PC-3 (cell line): ENCODE measurements at regions not wholly inside any gene's neighbourhood (a gene's known extent, or its start where the extent isn't known, plus 50 kb on each side); places are given as distances from the start of the nearest gene placed in this dataset.

Experiments
- ATAC-seq: fragments of 200-7000 bp; cut with Tn5 transposase; 2 replicates; pipeline ENCODE4 v1.9.1; 2020; ENCODE audit warnings: mild to moderate bottlenecking, moderate library complexity
- BruUV-seq: library from RNA; stranded (reverse); fragments of 400-500 nt; replicated peaks from 2 replicates; lab custom pipeline; 2021; lab: Mats Ljungman, UMichigan
- CTCF ChIA-PET: fragments of 300-600 bp; sonication (Branson Sonifier 250); formaldehyde crosslinking; loops from one replicate; lab custom pipeline; 2022; ENCODE audit warnings: antibody characterized with exemption; lab: Charles Lee
- POLR2A ChIA-PET: fragments of 300-600 bp; sonication (Branson Sonifier 250); formaldehyde crosslinking; loops from one replicate; lab custom pipeline; 2022; ENCODE audit warnings: antibody characterized with exemption; ENCODE audit not compliant: unreplicated experiment; lab: Charles Lee
- DNase-seq: peaks from one replicate; pipeline ENCODE4 v3.0.0-alpha.2; 2015
- H2AFZ ChIP-seq: fragments of 300-600 bp; sonication (generic); 2 replicates; pipeline ENCODE4 v1.6.0; 2016; ENCODE audit warnings: antibody characterized with exemption, low read length
- H3F3A ChIP-seq: fragments of 300-600 bp; sonication (generic); one replicate; pipeline ENCODE4 v1.6.0; 2017; ENCODE audit warnings: antibody characterized with exemption, low read length, control low read depth, mild to moderate bottlenecking; ENCODE audit not compliant: unreplicated experiment
- H3K27ac ChIP-seq: fragments of 300-600 bp; sonication (generic); 2 replicates; pipeline ENCODE4 v1.5.1; 2016; ENCODE audit warnings: mild to moderate bottlenecking, low read length
- H3K27me3 ChIP-seq: fragments of 300-600 bp; sonication (generic); 2 replicates; pipeline ENCODE4 v1.6.1; 2016; ENCODE audit warnings: low read length, mixed read lengths
- H3K36me3 ChIP-seq: fragments of 300-600 bp; sonication (generic); 2 replicates; pipeline ENCODE4 v1.6.1; 2016; ENCODE audit warnings: low read depth, mixed run types, low read length, mixed read lengths
- H3K4me1 ChIP-seq: fragments of 300-600 bp; sonication (generic); 2 replicates; pipeline ENCODE4 v1.5.1; 2016; ENCODE audit warnings: low read length; ENCODE audit not compliant: insufficient read depth
- H3K4me2 ChIP-seq: fragments of 300-600 bp; sonication (generic); 2 replicates; pipeline ENCODE4 v1.6.0; 2016; ENCODE audit warnings: low read length
- H3K4me3 ChIP-seq: fragments of 300-600 bp; sonication (generic); 2 replicates; pipeline ENCODE4 v1.5.1; 2016; ENCODE audit warnings: mild to moderate bottlenecking, low read length, mixed read lengths
- H3K79me2 ChIP-seq: fragments of 300-600 bp; sonication (generic); 2 replicates; pipeline ENCODE4 v1.6.1; 2017; ENCODE audit warnings: low read length, mixed read lengths
- H3K9ac ChIP-seq: fragments of 300-600 bp; sonication (generic); 2 replicates; pipeline ENCODE4 v1.6.0; 2016; ENCODE audit warnings: mild to moderate bottlenecking, low read length
- H3K9me2 ChIP-seq: fragments of 300-600 bp; sonication (generic); replicated peaks from 2 replicates; pipeline ENCODE4 v1.6.1; 2016; ENCODE audit warnings: mixed run types, low read length, mixed read lengths
- H3K9me3 ChIP-seq: fragments of 300-600 bp; sonication (generic); 2 replicates; pipeline ENCODE4 v1.6.1; 2016; ENCODE audit warnings: low read length, mixed read lengths
- H4K20me1 ChIP-seq: fragments of 300-600 bp; sonication (generic); 2 replicates; pipeline ENCODE4 v1.6.1; 2016; ENCODE audit warnings: low read length, mixed read lengths
- CTCF ChIP-seq: fragments of 300-600 bp; sonication (generic); conservative IDR thresholded peaks from 2 replicates; pipeline ENCODE4 v1.5.1; 2017; ENCODE audit warnings: antibody characterized with exemption, low read depth, mild to moderate bottlenecking, low read length
- EZH2 ChIP-seq: fragments of 300-600 bp; sonication (generic); IDR thresholded peaks from one replicate; pipeline ENCODE4 v1.6.1; 2017; ENCODE audit warnings: antibody characterized with exemption, mild to moderate bottlenecking, low read length; ENCODE audit not compliant: unreplicated experiment
- EZH2phosphoT487 ChIP-seq: fragments of 300-600 bp; sonication (generic); IDR thresholded peaks from 2 replicates; pipeline ENCODE4 v1.6.1; 2018; ENCODE audit warnings: mild to moderate bottlenecking, antibody characterized with exemption, low read length, borderline replicate concordance
- intact Hi-C: fragments of 100-400 bp; cut with micrococcal nuclease; formaldehyde crosslinking; loops from 2 replicates; pipeline ENCODE4 v1.9.0; 2023

GRCh38 chr14:28152453-28153044, 614.0 kb upstream of the FOXG1 start:
- H3K9me2 ChIP-seq, result no peaks in the 10 kb centered on the region
- no peak overlapping the region for H3K9ac ChIP-seq
- ChIA-PET POLR2A (interaction anchor here (0.7 kb wide), 1 partner anchor 419 kb away, joined by 5 read pairs; no protein-coding TSS in a partner anchor), CTCF (no interaction called here)
- no peaks in the 10 kb centered on the region for H3K4me1 ChIP-seq
- no peaks in the 10 kb centered on the region for H3F3A ChIP-seq
- no peak overlapping the region for H3K4me2 ChIP-seq
- intact Hi-C loops, result no loop called here
- no peak overlapping the region for H3K27ac ChIP-seq
- H4K20me1 ChIP-seq, result no peaks in the 10 kb centered on the region
- DNase-seq (no peak), ATAC-seq (no peak)
- no peaks in the 10 kb centered on the region for H3K79me2 ChIP-seq
- no peaks in the 10 kb centered on the region for H3K9me3 ChIP-seq
- BruUV-seq, result no TSS peak
- H3K27me3 ChIP-seq, result no peaks in the 10 kb centered on the region
- H3K4me3 ChIP-seq, result no peak overlapping the region
- H2AFZ ChIP-seq, result no peak overlapping the region
- no peaks in the 10 kb centered on the region for H3K36me3 ChIP-seq
- no peak for TF ChIP-seq EZH2phosphoT487
- TF ChIP-seq CTCF, result no peak
- TF ChIP-seq EZH2, result no peak

GRCh38 chr14:28157289-28157869, 609.2 kb upstream of the FOXG1 start:
- no peaks in the 10 kb centered on the region for H3K9me2 ChIP-seq
- CTCF ChIA-PET, result no interaction called here
- H3K27me3 ChIP-seq, result no peaks in the 10 kb centered on the region
- no peaks in the 10 kb centered on the region for H3K4me1 ChIP-seq
- H3K27ac ChIP-seq, result no peak overlapping the region
- no peaks in the 10 kb centered on the region for H4K20me1 ChIP-seq
- BruUV-seq, result no TSS peak
- H3K9ac ChIP-seq, result no peak overlapping the region
- POLR2A ChIA-PET, result no interaction called here
- DNase-seq (no peak), ATAC-seq (no peak)
- intact Hi-C loops, result no loop called here
- H3K4me2 ChIP-seq, result no peak overlapping the region
- no peaks in the 10 kb centered on the region for H3K79me2 ChIP-seq
- no peaks in the 10 kb centered on the region for H3K36me3 ChIP-seq
- TF ChIP-seq EZH2 (no peak), EZH2phosphoT487 (no peak), CTCF (no peak)
- no peak overlapping the region for H3K4me3 ChIP-seq
- H3F3A ChIP-seq, result no peaks in the 10 kb centered on the region
- H3K9me3 ChIP-seq, result no peaks in the 10 kb centered on the region
- no peak overlapping the region for H2AFZ ChIP-seq
